ENCODE measurements at regions not wholly inside any gene's neighbourhood (a gene's known extent, or its start where the extent isn't known, plus 50 kb on each side); places are given as distances from the start of the nearest gene placed in this dataset.
A peak's percentile ranks its signal among the peaks of the same experiment; 100 is the strongest.

DNA sequence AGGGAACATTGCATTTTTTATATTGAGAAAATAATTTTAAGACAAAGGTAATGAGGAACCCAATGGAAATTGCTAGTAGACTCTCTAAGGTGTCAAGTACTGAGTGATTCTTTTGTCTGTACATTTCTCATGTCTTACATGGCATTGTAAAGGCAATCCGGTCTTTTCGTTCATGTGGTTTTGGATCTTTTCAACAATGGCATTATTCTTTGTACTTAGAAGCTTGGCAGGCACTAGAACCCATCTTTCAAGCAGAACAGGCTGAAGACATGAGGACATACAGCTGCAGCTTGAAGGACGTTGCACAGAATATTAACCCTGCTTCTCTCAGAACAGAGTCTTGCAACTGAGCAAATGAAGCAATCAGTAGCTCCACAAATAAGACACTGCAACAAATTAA lies 231.5 kb upstream of the ZFHX3 start:
- no peak for DNase-seq (ENCODE audit: low read depth)
- TF ChIP-seq, protein P1, sequence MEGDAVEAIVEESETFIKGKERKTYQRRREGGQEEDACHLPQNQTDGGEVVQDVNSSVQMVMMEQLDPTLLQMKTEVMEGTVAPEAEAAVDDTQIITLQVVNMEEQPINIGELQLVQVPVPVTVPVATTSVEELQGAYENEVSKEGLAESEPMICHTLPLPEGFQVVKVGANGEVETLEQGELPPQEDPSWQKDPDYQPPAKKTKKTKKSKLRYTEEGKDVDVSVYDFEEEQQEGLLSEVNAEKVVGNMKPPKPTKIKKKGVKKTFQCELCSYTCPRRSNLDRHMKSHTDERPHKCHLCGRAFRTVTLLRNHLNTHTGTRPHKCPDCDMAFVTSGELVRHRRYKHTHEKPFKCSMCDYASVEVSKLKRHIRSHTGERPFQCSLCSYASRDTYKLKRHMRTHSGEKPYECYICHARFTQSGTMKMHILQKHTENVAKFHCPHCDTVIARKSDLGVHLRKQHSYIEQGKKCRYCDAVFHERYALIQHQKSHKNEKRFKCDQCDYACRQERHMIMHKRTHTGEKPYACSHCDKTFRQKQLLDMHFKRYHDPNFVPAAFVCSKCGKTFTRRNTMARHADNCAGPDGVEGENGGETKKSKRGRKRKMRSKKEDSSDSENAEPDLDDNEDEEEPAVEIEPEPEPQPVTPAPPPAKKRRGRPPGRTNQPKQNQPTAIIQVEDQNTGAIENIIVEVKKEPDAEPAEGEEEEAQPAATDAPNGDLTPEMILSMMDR (IDR thresholded peaks at IDR 0.05; ENCODE audit: low read depth, low read length, missing control alignments): no peak
- in situ Hi-C loops (cut with HindIII; ENCODE audit: low sequenced_read_pairs): loop anchor here (5.0 kb wide), 1 partner anchor 48 kb away; no protein-coding TSS in a partner anchor

DNA sequence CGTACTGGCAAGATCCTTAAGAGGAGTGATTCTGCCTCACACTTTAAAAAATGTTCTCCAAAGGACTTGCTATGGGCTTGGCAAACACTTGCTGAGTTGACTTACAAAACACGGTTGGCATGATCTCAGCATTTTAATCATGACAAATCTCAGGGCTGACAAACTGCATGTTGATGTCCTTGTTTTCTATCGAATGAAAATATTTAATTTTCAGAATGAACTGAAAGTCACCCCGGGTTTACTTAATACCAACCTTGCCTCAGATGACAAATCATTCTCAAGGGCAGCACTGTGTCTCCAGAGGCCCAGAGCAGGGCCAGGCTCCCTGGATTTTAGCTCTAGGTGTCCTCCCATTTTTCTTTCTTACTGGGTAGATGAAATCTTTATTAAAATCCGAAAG lies 229.1 kb upstream of the ZFHX3 start:
- TF ChIP-seq, protein P1 (IDR thresholded peaks at IDR 0.05; ENCODE audit: low read depth, low read length, missing control alignments): no peak

More for the DNA sequence above, 231.5 kb upstream of the ZFHX3 start:
- H3K4me3 ChIP-seq (ENCODE audit: low read depth, low read length): no peak overlapping the region

DNA sequence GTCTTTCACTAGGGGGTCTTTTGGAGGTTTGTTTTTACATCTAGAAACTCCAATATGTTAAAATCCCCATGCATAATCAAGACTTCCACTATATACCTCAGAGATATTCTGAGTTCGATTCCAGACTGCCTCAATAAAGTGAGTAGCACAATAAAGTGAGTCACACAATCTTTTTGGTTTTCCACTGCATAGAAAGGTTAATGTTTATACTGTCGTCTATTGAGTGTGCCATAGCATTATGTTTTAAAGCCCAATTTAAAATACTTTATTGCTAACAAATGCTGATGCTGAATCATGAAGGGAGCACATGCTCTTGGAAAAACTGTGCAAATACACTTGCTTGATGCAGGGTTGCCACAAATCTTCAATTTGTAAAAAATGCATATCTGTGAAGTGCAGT lies 227.5 kb upstream of the ZFHX3 start:
- no peak for DNase-seq (ENCODE audit: low read depth)
- no peak overlapping the region for H3K4me3 ChIP-seq (ENCODE audit: low read depth, low read length)
- TF ChIP-seq, protein P1 (IDR thresholded peaks at IDR 0.05; ENCODE audit: low read depth, low read length, missing control alignments): no peak
- in situ Hi-C loops (cut with HindIII; ENCODE audit: low sequenced_read_pairs): loop anchor here (5.0 kb wide), 1 partner anchor 52 kb away; no protein-coding TSS in a partner anchor

More for the DNA sequence above, 229.1 kb upstream of the ZFHX3 start:
- no peak for DNase-seq (ENCODE audit: low read depth)
- H3K4me3 ChIP-seq (ENCODE audit: low read depth, low read length): no peak overlapping the region
- in situ Hi-C loops (cut with HindIII; ENCODE audit: low sequenced_read_pairs): loop anchor here (5.0 kb wide), 1 partner anchor 50 kb away; no protein-coding TSS in a partner anchor

DNA sequence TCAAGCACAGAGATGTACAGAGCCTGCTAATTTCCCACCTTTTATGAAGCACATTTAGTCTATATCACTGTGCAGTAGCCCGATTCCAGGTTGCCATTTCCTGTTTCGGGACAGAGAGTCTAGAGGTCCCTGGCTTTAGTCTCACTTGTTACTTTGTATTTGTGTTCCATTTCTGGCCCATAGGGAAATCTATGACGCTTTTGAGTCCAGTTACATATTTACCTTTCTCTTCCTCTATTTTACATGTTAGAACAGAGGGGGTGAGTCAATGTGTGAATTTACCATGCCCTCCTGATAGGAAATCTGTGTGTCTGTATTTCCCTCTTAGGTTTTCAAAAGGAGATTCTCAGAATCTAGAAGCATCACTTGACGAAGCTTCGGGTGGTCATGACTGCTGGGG lies 227.1 kb upstream of the ZFHX3 start:
- TF ChIP-seq, protein P1 (IDR thresholded peaks at IDR 0.05; ENCODE audit: low read depth, low read length, missing control alignments): no peak
- no peak overlapping the region for H3K4me3 ChIP-seq (ENCODE audit: low read depth, low read length)
- in situ Hi-C loops (cut with HindIII; ENCODE audit: low sequenced_read_pairs): loop anchor here (5.0 kb wide), 1 partner anchor 52 kb away; no protein-coding TSS in a partner anchor
- DNase-seq (ENCODE audit: low read depth): no peak

GRCh38 chr16:73274140-73274539 lies 226.2 kb upstream of the ZFHX3 start:
- H3K4me3 ChIP-seq (ENCODE audit: low read depth, low read length): no peak overlapping the region
- no peak for DNase-seq (ENCODE audit: low read depth)
- TF ChIP-seq, protein P1 (IDR thresholded peaks at IDR 0.05; ENCODE audit: low read depth, low read length, missing control alignments): no peak
- in situ Hi-C loops (cut with HindIII; ENCODE audit: low sequenced_read_pairs): no loop called here

DNA sequence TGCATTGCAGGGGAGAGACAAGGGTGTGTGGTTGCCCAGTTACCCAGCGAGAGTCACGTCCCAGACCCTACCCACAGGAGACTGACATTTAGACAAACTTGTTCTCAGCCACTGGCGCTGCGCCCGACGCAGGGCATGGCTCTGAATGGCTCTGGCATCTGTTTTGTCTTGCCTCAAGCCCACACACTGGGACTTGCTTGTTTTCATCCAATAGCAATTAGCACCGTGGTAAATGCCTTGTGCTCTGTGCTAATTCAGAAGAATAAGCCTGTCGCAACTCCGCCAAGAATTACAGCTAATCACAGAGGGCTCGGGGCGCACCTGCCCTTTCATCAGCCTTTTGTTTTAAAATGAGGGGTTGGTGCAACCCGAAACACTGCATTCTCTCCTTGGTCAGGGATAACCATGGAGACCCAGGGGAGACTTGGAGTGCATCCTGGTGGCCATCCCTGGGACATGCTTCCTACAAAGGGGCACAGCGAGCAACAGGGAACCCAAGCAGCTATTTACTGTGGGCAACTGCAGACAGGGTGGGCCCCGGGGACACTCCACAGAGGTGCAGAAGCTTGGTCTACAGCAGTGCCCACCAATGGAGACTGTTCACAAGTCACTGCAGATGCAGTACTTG lies 220.6 kb upstream of the ZFHX3 start:
- TF ChIP-seq, protein P1 (IDR thresholded peaks at IDR 0.05; ENCODE audit: low read depth, low read length, missing control alignments): peak; percentile 35
- DNase-seq (ENCODE audit: low read depth): no peak
- in situ Hi-C loops (cut with HindIII; ENCODE audit: low sequenced_read_pairs): no loop called here
- no peak overlapping the region for H3K4me3 ChIP-seq (ENCODE audit: low read depth, low read length)

Measured in astrocyte of the cerebellum (primary cell).